H54 (cell line): ENCODE measurements at regions not wholly inside any gene's neighbourhood (a gene's known extent, or its start where the extent isn't known, plus 50 kb on each side); places are given as distances from the start of the nearest gene placed in this dataset.
"Not testable (repeated sequence)": the region's sequence is repeated elsewhere in the genome, so short reads cannot be mapped to it uniquely, and the experiment has no call there.

Experiments used
- DNase-seq: peaks from one replicate; pipeline ENCODE4 v3.0.0; 2011; ENCODE audit warnings: low spot score, mixed read lengths; ENCODE audit not compliant: insufficient read length
- FAIRE-seq: peaks from 3 replicates; lab custom pipeline; 2011; peaks lifted over from hg19 to GRCh38; lab: Jason Lieb, UNC
- POLR2A ChIP-seq: IDR thresholded peaks from 2 replicates; pipeline ENCODE4 v1.6.1; 2011; ENCODE audit warnings: low read depth, mild to moderate bottlenecking, low read length

GRCh38 chrX:17984415-17984814, 123.3 kb upstream of the RAI2 start:
- DNase-seq: no peak
- TF ChIP-seq POLR2A: no peak
- FAIRE-seq: no peak

GRCh38 chrX:17983389-17983788, 122.3 kb upstream of the RAI2 start:
- FAIRE-seq (no peak), DNase-seq (no peak)
- no peak for TF ChIP-seq POLR2A

GRCh38 chrX:17977696-17978095, 116.6 kb upstream of the RAI2 start:
- TF ChIP-seq POLR2A: no peak
- DNase-seq: no peak
- FAIRE-seq: no peak

GRCh38 chrX:17976955-17977354, 115.9 kb upstream of the RAI2 start:
- FAIRE-seq (no peak), DNase-seq (no peak)
- TF ChIP-seq POLR2A: no peak

- not testable (repeated sequence) for DNase-seq, FAIRE-seq
Observed at GRCh38 chrX:17975349-17975748, 114.3 kb upstream of the RAI2 start.

- TF ChIP-seq POLR2A: no peak
- DNase-seq (no peak), FAIRE-seq (no peak)
Observed at GRCh38 chrX:17968367-17968766, 107.3 kb upstream of the RAI2 start.

GRCh38 chrX:17967888-17968287, 106.8 kb upstream of the RAI2 start:
- no peak for TF ChIP-seq POLR2A
- no peak for FAIRE-seq
- DNase-seq: no peak

- TF ChIP-seq POLR2A: no peak
- FAIRE-seq: no peak
- DNase-seq: no peak
Observed at GRCh38 chrX:17964871-17965270, 103.8 kb upstream of the RAI2 start.

- TF ChIP-seq POLR2A: no peak
- DNase-seq (no peak), FAIRE-seq (no peak)
Observed at GRCh38 chrX:17960891-17961290, 99.8 kb upstream of the RAI2 start.

GRCh38 chrX:17944833-17945497, 83.9 kb upstream of the RAI2 start:
- FAIRE-seq (no peak), DNase-seq (no peak)
- TF ChIP-seq POLR2A: no peak

GRCh38 chrX:17941171-17941570, 80.1 kb upstream of the RAI2 start:
- not testable (repeated sequence) for DNase-seq, FAIRE-seq

GRCh38 chrX:17939724-17940123, 78.6 kb upstream of the RAI2 start:
- DNase-seq: no peak
- FAIRE-seq: no peak
- no peak for TF ChIP-seq POLR2A

- no peak for TF ChIP-seq POLR2A
Observed at GRCh38 chrX:17933856-17934255, 72.8 kb upstream of the RAI2 start.

GRCh38 chrX:17932781-17933180, 71.7 kb upstream of the RAI2 start:
- TF ChIP-seq POLR2A: no peak

More at GRCh38 chrX:17933856-17934255, 72.8 kb upstream of the RAI2 start:
- DNase-seq: no peak
- no peak for FAIRE-seq

GRCh38 chrX:17931855-17932254, 70.8 kb upstream of the RAI2 start:
- FAIRE-seq (no peak), DNase-seq (no peak)
- TF ChIP-seq POLR2A: no peak

More at GRCh38 chrX:17932781-17933180, 71.7 kb upstream of the RAI2 start:
- FAIRE-seq: no peak
- DNase-seq: no peak
